ENCODE measurements at regions not wholly inside any gene's neighbourhood (a gene's known extent, or its start where the extent isn't known, plus 50 kb on each side); places are given as distances from the start of the nearest gene placed in this dataset.

DNA sequence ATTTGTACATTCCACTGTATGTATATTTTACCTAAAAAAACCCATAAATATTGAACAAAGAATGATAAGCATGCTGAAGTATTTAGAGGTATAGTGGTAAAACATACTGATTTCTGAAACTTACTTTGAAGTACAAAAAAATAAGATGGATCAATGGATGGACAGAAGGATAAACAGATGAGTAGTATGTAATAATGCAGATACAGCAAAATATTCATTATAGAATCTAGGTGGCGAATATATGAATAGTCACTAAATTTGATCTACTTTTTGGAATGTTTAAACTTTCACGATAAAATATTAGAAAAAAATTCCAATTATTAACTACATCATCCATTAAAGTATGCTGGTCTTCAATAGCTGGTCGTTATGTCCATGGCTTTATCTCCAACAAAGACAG, 51.9 kb upstream of the GNB4 start:
- no peaks in the 10 kb centered on the region for H3K9me3 Mint-ChIP-seq
- H3K4me3 Mint-ChIP-seq: no peak overlapping the region
- peaks cover 17% of the 10 kb centered on the region for H3K27me3 Mint-ChIP-seq
- ChIA-PET POLR2A (no interaction called here), CTCF (no interaction called here)
- H3K4me1 Mint-ChIP-seq (ENCODE audit: low read depth): no peaks in the 10 kb centered on the region
- intact Hi-C loops (cut with micrococcal nuclease): no loop called here
- no peaks in the 10 kb centered on the region for H3K36me3 Mint-ChIP-seq
- no peak overlapping the region for H3K27ac Mint-ChIP-seq
- DNase-seq: no peak

DNA sequence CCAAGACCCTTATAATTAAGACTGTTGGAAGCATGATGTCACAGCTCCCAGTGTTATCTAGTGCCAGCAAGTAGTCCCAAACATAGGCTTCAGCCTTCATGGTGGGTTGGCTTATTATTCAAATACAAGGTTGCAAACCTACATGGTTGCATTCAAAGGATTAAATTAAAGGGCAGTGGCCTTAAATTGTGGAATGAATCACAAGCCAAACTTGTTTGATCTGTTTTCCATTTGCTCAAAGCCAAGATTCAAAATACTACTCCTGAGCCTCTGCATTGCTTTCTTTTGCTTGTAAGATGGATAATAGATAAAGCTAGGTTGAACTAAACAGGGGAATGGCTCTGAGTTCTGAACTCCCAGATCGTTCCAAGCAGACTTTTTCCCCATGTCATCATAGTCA, 52.4 kb upstream of the GNB4 start:
- ChIA-PET CTCF (no interaction called here), POLR2A (no interaction called here)
- Mint-ChIP-seq H3K36me3 (no peaks in the 10 kb centered on the region), H3K9me3 (no peaks in the 10 kb centered on the region), H3K27me3 (peaks cover 17% of the 10 kb centered on the region), H3K27ac (no peak overlapping the region), H3K4me3 (no peak overlapping the region), H3K4me1 (ENCODE audit: low read depth) (no peaks in the 10 kb centered on the region)
- intact Hi-C loops (cut with micrococcal nuclease): no loop called here
- DNase-seq: no peak

DNA sequence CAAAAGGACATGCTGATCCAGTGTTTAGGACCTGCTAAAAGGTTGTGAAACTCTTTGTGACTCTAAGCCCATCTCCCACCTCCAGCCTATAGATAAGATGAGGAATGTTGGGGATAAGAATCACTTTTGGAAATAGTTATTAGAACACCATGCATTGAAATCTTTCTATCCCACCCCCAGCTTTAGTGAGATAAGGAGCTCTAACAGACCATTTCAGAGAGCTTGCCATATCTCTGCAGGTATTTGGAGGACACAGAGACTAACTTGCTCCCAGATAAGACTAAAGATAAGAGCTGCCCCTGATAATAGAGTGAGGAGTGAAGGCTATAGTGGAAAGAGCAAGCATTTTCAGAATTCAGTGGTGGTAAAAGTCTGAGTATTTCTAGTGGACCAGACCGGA, 53.1 kb upstream of the GNB4 start:
- Mint-ChIP-seq H3K27ac (no peak overlapping the region), H3K27me3 (peaks cover 17% of the 10 kb centered on the region), H3K4me3 (no peak overlapping the region), H3K4me1 (ENCODE audit: low read depth) (no peaks in the 10 kb centered on the region), H3K36me3 (no peaks in the 10 kb centered on the region), H3K9me3 (no peaks in the 10 kb centered on the region)
- POLR2A ChIA-PET: no interaction called here
- DNase-seq: no peak
- CTCF ChIA-PET: no interaction called here
- intact Hi-C loops (cut with micrococcal nuclease): no loop called here

DNA sequence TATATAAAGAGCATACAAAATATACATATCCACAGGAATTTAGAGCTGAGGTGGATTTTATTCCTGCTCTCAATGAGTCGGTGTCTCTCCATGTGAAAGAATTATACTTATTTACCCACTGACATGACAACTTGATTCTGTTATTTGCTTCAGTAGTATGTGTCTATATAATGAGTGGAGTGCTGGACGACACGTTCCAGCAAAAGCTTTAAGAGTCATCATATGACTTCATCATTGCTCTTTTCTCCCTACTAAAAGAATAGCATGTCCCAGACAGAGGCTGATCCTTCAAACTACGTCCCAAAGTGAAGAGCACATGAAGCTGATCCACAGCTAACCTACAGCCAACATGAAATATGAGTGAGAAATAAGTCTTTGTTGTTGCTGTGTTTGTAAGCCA, 54.3 kb upstream of the GNB4 start:
- intact Hi-C loops (cut with micrococcal nuclease): no loop called here
- DNase-seq: no peak
- H3K27ac Mint-ChIP-seq: no peak overlapping the region
- H3K4me1 Mint-ChIP-seq (ENCODE audit: low read depth): no peaks in the 10 kb centered on the region
- H3K27me3 Mint-ChIP-seq: peaks cover 17% of the 10 kb centered on the region
- no peak overlapping the region for H3K4me3 Mint-ChIP-seq
- no peaks in the 10 kb centered on the region for H3K36me3 Mint-ChIP-seq
- H3K9me3 Mint-ChIP-seq: no peaks in the 10 kb centered on the region
- CTCF ChIA-PET: no interaction called here
- POLR2A ChIA-PET: no interaction called here

DNA sequence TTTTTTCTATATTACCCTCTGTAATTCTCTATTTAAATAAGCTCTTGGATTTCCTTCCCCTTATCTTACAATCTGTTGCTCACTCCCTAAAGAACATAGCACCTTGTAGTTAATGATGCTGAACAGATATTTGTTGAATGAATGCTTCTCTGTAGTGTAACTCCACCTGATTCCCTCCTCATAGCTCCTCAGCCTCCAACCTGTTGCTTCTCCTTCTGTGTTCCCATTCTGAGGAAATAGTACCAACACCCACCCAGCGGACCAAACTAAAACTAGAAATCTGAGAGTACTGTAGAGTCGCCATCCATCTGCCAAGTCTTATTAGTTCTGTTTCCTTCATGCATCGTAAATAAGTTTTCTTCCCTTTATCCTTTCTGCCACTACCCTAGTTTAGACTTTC, 55.5 kb upstream of the GNB4 start:
- Mint-ChIP-seq H3K4me3 (no peak overlapping the region), H3K9me3 (no peaks in the 10 kb centered on the region), H3K27me3 (peaks cover 18% of the 10 kb centered on the region), H3K27ac (no peak overlapping the region), H3K4me1 (ENCODE audit: low read depth) (no peaks in the 10 kb centered on the region), H3K36me3 (no peaks in the 10 kb centered on the region)
- CTCF ChIA-PET: interaction anchor here (0.6 kb wide), 1 partner anchor 596 kb away, joined by 3 read pairs; no protein-coding TSS in a partner anchor
- POLR2A ChIA-PET: no interaction called here
- no peak for DNase-seq
- intact Hi-C loops (cut with micrococcal nuclease): no loop called here

DNA sequence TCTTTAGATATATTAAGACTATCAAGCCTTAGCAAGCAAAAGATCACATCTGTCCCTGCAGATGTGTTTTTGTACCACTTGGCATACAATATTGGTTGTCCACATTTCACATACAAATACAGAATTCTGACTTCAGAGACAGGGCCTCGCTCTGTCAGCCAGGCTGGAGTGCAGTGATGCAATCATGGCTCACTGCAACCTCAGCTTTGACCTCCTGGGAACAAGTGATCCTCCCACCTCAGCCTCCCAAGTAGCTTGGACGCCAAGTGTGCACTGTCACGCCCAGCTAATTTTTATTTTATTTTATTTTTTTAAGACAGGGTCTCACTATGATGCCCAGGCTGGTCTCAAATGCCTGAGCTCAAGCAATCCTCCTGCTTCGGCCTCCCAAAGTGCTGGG, 53.0 kb upstream of the ACTL6A start:
- H3K27ac Mint-ChIP-seq: no peak overlapping the region
- no peaks in the 10 kb centered on the region for H3K36me3 Mint-ChIP-seq
- intact Hi-C loops (cut with micrococcal nuclease): no loop called here
- CTCF ChIA-PET: no interaction called here
- DNase-seq: no peak
- POLR2A ChIA-PET: no interaction called here
- no peaks in the 10 kb centered on the region for H3K9me3 Mint-ChIP-seq
- peaks cover 14% of the 10 kb centered on the region for H3K27me3 Mint-ChIP-seq
- no peak overlapping the region for H3K4me3 Mint-ChIP-seq
- no peaks in the 10 kb centered on the region for H3K4me1 Mint-ChIP-seq (ENCODE audit: low read depth)

DNA sequence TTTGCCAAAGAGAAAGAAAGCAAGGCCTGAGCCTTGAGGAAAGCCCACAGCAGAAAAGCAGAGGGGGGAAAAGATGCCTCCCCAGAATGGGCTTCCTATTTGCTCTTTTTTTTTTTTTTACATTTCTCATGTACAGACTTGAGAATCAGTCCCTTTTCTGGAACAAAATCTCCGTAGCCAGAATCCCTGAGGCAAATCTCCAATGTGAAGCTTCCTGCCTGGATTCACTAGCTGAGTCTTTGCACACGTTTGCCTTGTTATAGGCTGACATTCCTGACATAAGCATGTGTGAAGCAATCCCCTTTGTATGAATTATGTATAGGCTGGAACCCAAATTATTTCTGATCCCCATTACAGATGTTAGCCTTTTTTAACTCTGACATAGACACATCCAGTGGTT, 52.2 kb upstream of the ACTL6A start:
- Mint-ChIP-seq H3K4me1 (ENCODE audit: low read depth) (no peaks in the 10 kb centered on the region), H3K36me3 (no peaks in the 10 kb centered on the region), H3K4me3 (no peak overlapping the region), H3K27ac (no peak overlapping the region), H3K9me3 (no peaks in the 10 kb centered on the region), H3K27me3 (peaks cover 14% of the 10 kb centered on the region)
- intact Hi-C loops (cut with micrococcal nuclease): no loop called here
- DNase-seq: no peak
- ChIA-PET CTCF (no interaction called here), POLR2A (no interaction called here)

DNA sequence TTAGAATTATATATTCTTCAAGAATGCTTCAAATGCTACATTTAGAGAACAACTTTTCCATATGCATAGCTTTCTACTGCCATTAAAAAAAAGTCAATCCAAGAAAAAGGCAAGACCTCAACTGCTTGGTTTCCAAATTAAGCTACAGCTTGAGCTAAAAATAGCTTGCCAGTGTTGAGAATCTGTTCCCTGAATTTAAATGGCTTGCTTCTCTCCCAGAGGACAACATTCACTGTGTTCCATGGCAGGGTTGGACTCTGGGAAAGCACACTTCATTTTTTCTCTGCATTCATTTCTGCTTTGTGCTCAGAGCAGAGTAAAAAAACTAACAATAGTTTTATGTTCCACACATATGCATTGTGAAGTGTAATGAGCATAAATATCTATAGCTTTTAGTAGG, 50.3 kb upstream of the ACTL6A start:
- H3K27ac Mint-ChIP-seq: no peak overlapping the region
- CTCF ChIA-PET: no interaction called here

More for the DNA sequence above, 50.3 kb upstream of the ACTL6A start:
- Mint-ChIP-seq H3K4me1 (ENCODE audit: low read depth) (no peaks in the 10 kb centered on the region), H3K36me3 (peaks cover 2% of the 10 kb centered on the region), H3K4me3 (no peak overlapping the region), H3K9me3 (peaks cover 12% of the 10 kb centered on the region), H3K27me3 (peaks cover 6% of the 10 kb centered on the region)
- intact Hi-C loops (cut with micrococcal nuclease): no loop called here
- POLR2A ChIA-PET: no interaction called here
- DNase-seq: no peak

All from activated CD4-positive, alpha-beta memory T cell treated with anti-CD3 and anti-CD28 coated beads for 36 hours (primary cell).